AG09319 (cell line): ENCODE measurements at regions not wholly inside any gene's neighbourhood (a gene's known extent, or its start where the extent isn't known, plus 50 kb on each side); places are given as distances from the start of the nearest gene placed in this dataset.

ENCODE experiments used
- DNase-seq: peaks from one replicate; pipeline ENCODE4 v3.0.0-alpha.2; 2010; ENCODE audit warnings: low read depth; ENCODE audit errors: extremely low read depth
- CTCF ChIP-seq: IDR thresholded peaks from 2 replicates; pipeline ENCODE4 v1.5.1; 2011; ENCODE audit warnings: low read depth, mild to moderate bottlenecking, inconsistent platforms, low read length, moderate library complexity

- no peak for DNase-seq
- TF ChIP-seq CTCF: no peak
These were observed 283.1 kb downstream of the FLRT2 start for GRCh38 chr14:85813040-85813439.

GRCh38 chr14:85811340-85811739 lies 281.4 kb downstream of the FLRT2 start:
- DNase-seq: no peak
- TF ChIP-seq CTCF: no peak

GRCh38 chr14:85799668-85800067 lies 269.7 kb downstream of the FLRT2 start:
- DNase-seq: no peak
- no peak for TF ChIP-seq CTCF

- no peak for DNase-seq
- no peak for TF ChIP-seq CTCF
These were observed 268.9 kb downstream of the FLRT2 start for GRCh38 chr14:85798856-85799255.

GRCh38 chr14:85793533-85793932 lies 263.6 kb downstream of the FLRT2 start:
- no peak for DNase-seq

GRCh38 chr14:85789506-85789905 lies 259.6 kb downstream of the FLRT2 start:
- TF ChIP-seq CTCF: no peak
- DNase-seq: no peak

More at GRCh38 chr14:85793533-85793932, 263.6 kb downstream of the FLRT2 start:
- no peak for TF ChIP-seq CTCF

- no peak for TF ChIP-seq CTCF
- DNase-seq: no peak
These were observed 258.7 kb downstream of the FLRT2 start for GRCh38 chr14:85788470-85789233.
